ENCODE measurements at regions not wholly inside any gene's neighbourhood (a gene's known extent, or its start where the extent isn't known, plus 50 kb on each side); places are given as distances from the start of the nearest gene placed in this dataset.

GRCh38 chr1:56052041-56052440 lies 527.3 kb downstream of the PLPP3 start:
- no peaks in the 10 kb centered on the region for H3K36me3 ChIP-seq
- Mint-ChIP-seq H3K36me3 (no peaks in the 10 kb centered on the region), H3K4me1 (peaks cover 7% of the 10 kb centered on the region), H3K9me3 (peaks cover 13% of the 10 kb centered on the region), H3K27ac (no peak overlapping the region), H3K4me3 (no peak overlapping the region), H3K27me3 (ENCODE audit: insufficient read depth, low read depth) (peaks cover 2% of the 10 kb centered on the region)
- H3K79me2 ChIP-seq (ENCODE audit: low read depth), result no peaks in the 10 kb centered on the region
- peak; percentile 39 for DNase-seq (ENCODE audit: low spot score)
- no peaks in the 10 kb centered on the region for H4K20me1 ChIP-seq (ENCODE audit: low read depth)
- peaks cover 3% of the 10 kb centered on the region for H3K4me1 ChIP-seq
- H3K9ac ChIP-seq, result no peak overlapping the region
- no peaks in the 10 kb centered on the region for H3F3A ChIP-seq (ENCODE audit: low read depth)
- no peak overlapping the region for H3K27ac ChIP-seq
- H3K4me3 ChIP-seq, result no peak overlapping the region
- no peak overlapping the region for H2AFZ ChIP-seq (replicated peaks)
- no peak overlapping the region for H3K4me2 ChIP-seq
- TF ChIP-seq CTCF (IDR thresholded peaks at IDR 0.05) (no peak), EZH2phosphoT487 (IDR thresholded peaks at IDR 0.05) (no peak), EZH2 (IDR thresholded peaks at IDR 0.05) (no peak)
- H3K27me3 ChIP-seq, result no peaks in the 10 kb centered on the region
- no peaks in the 10 kb centered on the region for H3K9me3 ChIP-seq (ENCODE audit: low read depth)

- H3K9me3 Mint-ChIP-seq, result peaks cover 13% of the 10 kb centered on the region
- H3K4me3 Mint-ChIP-seq, result no peak overlapping the region
- Histone ChIP-seq H3K4me3 (no peak overlapping the region), H3K27ac (no peak overlapping the region), H3K9ac (no peak overlapping the region), H3F3A (ENCODE audit: low read depth) (no peaks in the 10 kb centered on the region), H3K4me2 (no peak overlapping the region), H3K4me1 (peaks cover 3% of the 10 kb centered on the region), H2AFZ (replicated peaks) (no peak overlapping the region), H4K20me1 (ENCODE audit: low read depth) (no peaks in the 10 kb centered on the region), H3K27me3 (no peaks in the 10 kb centered on the region), H3K9me3 (ENCODE audit: low read depth) (no peaks in the 10 kb centered on the region), H3K79me2 (ENCODE audit: low read depth) (no peaks in the 10 kb centered on the region), H3K36me3 (no peaks in the 10 kb centered on the region)
- H3K27ac Mint-ChIP-seq, result no peak overlapping the region
- peaks cover 2% of the 10 kb centered on the region for H3K27me3 Mint-ChIP-seq (ENCODE audit: insufficient read depth, low read depth)
- no peak for DNase-seq (ENCODE audit: low spot score)
- TF ChIP-seq EZH2 (IDR thresholded peaks at IDR 0.05) (no peak), EZH2phosphoT487 (IDR thresholded peaks at IDR 0.05) (no peak), CTCF (IDR thresholded peaks at IDR 0.05) (no peak)
- H3K4me1 Mint-ChIP-seq, result peaks cover 14% of the 10 kb centered on the region
- no peaks in the 10 kb centered on the region for H3K36me3 Mint-ChIP-seq
These were observed 528.5 kb downstream of the PLPP3 start for GRCh38 chr1:56050911-56051310.

- Histone ChIP-seq H3K36me3 (no peaks in the 10 kb centered on the region), H3K4me3 (no peak overlapping the region), H3F3A (ENCODE audit: low read depth) (no peaks in the 10 kb centered on the region), H3K4me1 (no peaks in the 10 kb centered on the region), H2AFZ (replicated peaks) (no peak overlapping the region), H3K4me2 (no peak overlapping the region), H3K79me2 (ENCODE audit: low read depth) (no peaks in the 10 kb centered on the region), H3K9ac (no peak overlapping the region), H4K20me1 (ENCODE audit: low read depth) (no peaks in the 10 kb centered on the region), H3K9me3 (ENCODE audit: low read depth) (no peaks in the 10 kb centered on the region), H3K27me3 (no peaks in the 10 kb centered on the region), H3K27ac (no peak overlapping the region)
- no peak for DNase-seq (ENCODE audit: low spot score)
- TF ChIP-seq EZH2 (IDR thresholded peaks at IDR 0.05), result no peak
- Mint-ChIP-seq H3K4me3 (no peak overlapping the region), H3K4me1 (peaks cover 15% of the 10 kb centered on the region), H3K9me3 (peaks cover 7% of the 10 kb centered on the region), H3K27ac (no peak overlapping the region), H3K27me3 (ENCODE audit: insufficient read depth, low read depth) (no peaks in the 10 kb centered on the region), H3K36me3 (no peaks in the 10 kb centered on the region)
These were observed 533.9 kb downstream of the PLPP3 start for GRCh38 chr1:56045477-56045876.

GRCh38 chr1:56045062-56045461 lies 534.3 kb downstream of the PLPP3 start:
- H3K27ac Mint-ChIP-seq, result no peak overlapping the region
- Histone ChIP-seq H3K27ac (no peak overlapping the region), H3K27me3 (no peaks in the 10 kb centered on the region), H3K9ac (no peak overlapping the region), H3K79me2 (ENCODE audit: low read depth) (no peaks in the 10 kb centered on the region), H3K36me3 (no peaks in the 10 kb centered on the region), H3K9me3 (ENCODE audit: low read depth) (no peaks in the 10 kb centered on the region), H3K4me1 (no peaks in the 10 kb centered on the region), H2AFZ (replicated peaks) (no peak overlapping the region), H3K4me3 (no peak overlapping the region), H3K4me2 (no peak overlapping the region), H4K20me1 (ENCODE audit: low read depth) (no peaks in the 10 kb centered on the region), H3F3A (ENCODE audit: low read depth) (no peaks in the 10 kb centered on the region)
- no peaks in the 10 kb centered on the region for H3K27me3 Mint-ChIP-seq (ENCODE audit: insufficient read depth, low read depth)
- no peaks in the 10 kb centered on the region for H3K36me3 Mint-ChIP-seq
- TF ChIP-seq EZH2phosphoT487 (IDR thresholded peaks at IDR 0.05), result no peak
- TF ChIP-seq EZH2 (IDR thresholded peaks at IDR 0.05), result no peak
- no peak for TF ChIP-seq CTCF (IDR thresholded peaks at IDR 0.05)
- no peak for DNase-seq (ENCODE audit: low spot score)
- H3K9me3 Mint-ChIP-seq, result peaks cover 2% of the 10 kb centered on the region
- no peak overlapping the region for H3K4me3 Mint-ChIP-seq
- peaks cover 15% of the 10 kb centered on the region for H3K4me1 Mint-ChIP-seq

All from neural progenitor cell (in vitro differentiated cells).